H9 (cell line): ENCODE measurements at regions not wholly inside any gene's neighbourhood (a gene's known extent, or its start where the extent isn't known, plus 50 kb on each side); places are given as distances from the start of the nearest gene placed in this dataset.

Source experiments
- DNase-seq: peaks from one replicate; pipeline ENCODE4 v3.0.0-alpha.2; 2017
- H2AFZ ChIP-seq: one replicate; pipeline ENCODE4 v1.6.1; 2013; ENCODE audit warnings: mild to moderate bottlenecking, low read length, control low read depth, moderate library complexity
- H2AK5ac ChIP-seq: 2 replicates; pipeline ENCODE4 v1.6.1; 2013; ENCODE audit warnings: low read length, control low read depth, mixed read lengths; ENCODE audit not compliant: insufficient read length
- H2BK120ac ChIP-seq: one replicate; pipeline ENCODE4 v1.6.1; 2013; ENCODE audit warnings: low read depth, mild to moderate bottlenecking, low read length, control low read depth, inconsistent platforms; ENCODE audit not compliant: poor library complexity, severe bottlenecking
- H2BK12ac ChIP-seq: 2 replicates; pipeline ENCODE4 v1.6.1; 2013; ENCODE audit warnings: low read length, control low read depth, mixed read lengths, low read depth; ENCODE audit not compliant: insufficient read length
- H2BK15ac ChIP-seq: 2 replicates; pipeline ENCODE4 v1.6.1; 2013; ENCODE audit warnings: low read depth, low read length, control low read depth
- H2BK20ac ChIP-seq: one replicate; pipeline ENCODE4 v1.6.1; 2013; ENCODE audit warnings: low read depth, mild to moderate bottlenecking, low read length, control low read depth, inconsistent platforms; ENCODE audit not compliant: poor library complexity, severe bottlenecking
- H2BK5ac ChIP-seq: 2 replicates; pipeline ENCODE4 v1.6.1; 2013; ENCODE audit warnings: low read length, control low read depth, mixed read lengths; ENCODE audit not compliant: insufficient read length
- H3K14ac ChIP-seq: 2 replicates; pipeline ENCODE4 v1.6.1; 2013; ENCODE audit warnings: low read length, control low read depth; ENCODE audit not compliant: insufficient read depth
- H3K18ac ChIP-seq: 2 replicates; pipeline ENCODE4 v1.6.1; 2013; ENCODE audit warnings: low read depth, mild to moderate bottlenecking, mixed read lengths, low read length, control low read depth; ENCODE audit not compliant: insufficient read length
- H3K23ac ChIP-seq: 2 replicates; pipeline ENCODE4 v1.6.1; 2013; ENCODE audit warnings: low read length, control low read depth, mixed read lengths, low read depth; ENCODE audit not compliant: insufficient read length
- H3K23me2 ChIP-seq: 2 replicates; pipeline ENCODE4 v1.6.1; 2013; ENCODE audit warnings: low read depth, mild to moderate bottlenecking, mixed read lengths, low read length, control low read depth; ENCODE audit not compliant: insufficient read length, poor library complexity, severe bottlenecking
- H3K27ac ChIP-seq: 2 replicates; pipeline ENCODE4 v1.5.1; 2013; ENCODE audit warnings: low read length, control low read depth, mixed read lengths, low read depth; ENCODE audit not compliant: insufficient read length
- H3K27me3 ChIP-seq: 2 replicates; pipeline ENCODE4 v1.6.1; 2013; ENCODE audit warnings: low read length, control low read depth, inconsistent platforms; ENCODE audit not compliant: insufficient read depth
- H3K4ac ChIP-seq: 2 replicates; pipeline ENCODE4 v1.6.1; 2013; ENCODE audit warnings: low read depth, mild to moderate bottlenecking, control low read depth, inconsistent platforms, low read length, moderate library complexity
- H3K4me1 ChIP-seq: 2 replicates; pipeline ENCODE4 v1.6.1; 2013; ENCODE audit warnings: low read length, control low read depth, inconsistent platforms; ENCODE audit not compliant: insufficient read depth
- H3K4me2 ChIP-seq: 2 replicates; pipeline ENCODE4 v1.6.1; 2013; ENCODE audit warnings: low read length, control low read depth, mixed read lengths; ENCODE audit not compliant: insufficient read length, insufficient read depth
- H3K56ac ChIP-seq: 2 replicates; pipeline ENCODE4 v1.6.1; 2013; ENCODE audit warnings: low read depth, mild to moderate bottlenecking, mixed read lengths, low read length, control low read depth; ENCODE audit not compliant: insufficient read length
- H3K79me1 ChIP-seq: 2 replicates; pipeline ENCODE4 v1.6.1; 2013; ENCODE audit warnings: low read depth, mild to moderate bottlenecking, moderate library complexity, low read length, control low read depth, inconsistent platforms; ENCODE audit not compliant: insufficient read depth, poor library complexity, severe bottlenecking
- H3K79me2 ChIP-seq: 2 replicates; pipeline ENCODE4 v1.6.1; 2013; ENCODE audit warnings: low read length, control low read depth, inconsistent platforms; ENCODE audit not compliant: insufficient read depth
- H3K9ac ChIP-seq: 2 replicates; pipeline ENCODE4 v1.6.1; 2013; ENCODE audit warnings: low read length, control low read depth, mixed read lengths; ENCODE audit not compliant: insufficient read length; ENCODE audit errors: extremely low read depth
- H3K9me3 ChIP-seq: one replicate; pipeline ENCODE4 v1.6.1; 2013; ENCODE audit warnings: low read depth, low read length, inconsistent platforms; ENCODE audit not compliant: control insufficient read depth
- H3T11ph ChIP-seq: one replicate; pipeline ENCODE4 v1.6.1; 2013; ENCODE audit warnings: mild to moderate bottlenecking, low read length, control low read depth, inconsistent platforms
- H4K20me1 ChIP-seq: one replicate; pipeline ENCODE4 v1.6.1; 2013; ENCODE audit not compliant: control insufficient read depth, insufficient read length, insufficient read depth
- H4K5ac ChIP-seq: 2 replicates; pipeline ENCODE4 v1.6.1; 2013; ENCODE audit warnings: low read depth, mild to moderate bottlenecking, mixed read lengths, low read length, control low read depth; ENCODE audit not compliant: insufficient read length
- H4K8ac ChIP-seq: replicated peaks from 2 replicates; pipeline ENCODE4 v1.6.1; 2013; ENCODE audit warnings: low read length, control low read depth, mixed read lengths, low read depth; ENCODE audit not compliant: insufficient read length
- H4K91ac ChIP-seq: 2 replicates; pipeline ENCODE4 v1.6.1; 2013; ENCODE audit warnings: low read depth, mild to moderate bottlenecking, moderate library complexity, mixed read lengths, low read length, control low read depth; ENCODE audit not compliant: insufficient read length
- H3K27ac Mint-ChIP-seq, 3 experiments: 2 replicates in 2 of 3; 3 replicates in 1 of 3; pipeline ENCODE4 v1.8.0; 2020 to 2021; ENCODE audit warnings: mixed read lengths in 3 of 3, mild to moderate bottlenecking in 1 of 3, moderate library complexity in 1 of 3
- H3K27me3 Mint-ChIP-seq: 2 replicates; pipeline ENCODE4 v1.8.0; 2021; ENCODE audit warnings: low read depth, mild to moderate bottlenecking, moderate library complexity, mixed read lengths
- H3K36me3 Mint-ChIP-seq, 3 experiments: 2 replicates in 2 of 3; 3 replicates in 1 of 3; pipeline ENCODE4 v1.8.0; 2020 to 2021; ENCODE audit warnings: low read depth in 3 of 3, mixed read lengths in 3 of 3; ENCODE audit not compliant: insufficient read depth in 1 of 3
- H3K4me1 Mint-ChIP-seq, 2 experiments: 2 replicates each; pipeline ENCODE4 v1.8.0; 2020; ENCODE audit warnings: mixed read lengths in 2 of 2
- H3K4me3 Mint-ChIP-seq, 2 experiments: 2 replicates in 1 of 2; 3 replicates in 1 of 2; pipeline ENCODE4 v1.8.0; 2020 to 2021; ENCODE audit warnings: mild to moderate bottlenecking in 2 of 2, mixed read lengths in 2 of 2, moderate library complexity in 1 of 2
- H3K9me3 Mint-ChIP-seq, 2 experiments: 2 replicates in 1 of 2; 3 replicates in 1 of 2; pipeline ENCODE4 v1.8.0; 2020; ENCODE audit warnings: mild to moderate bottlenecking in 2 of 2, mixed read lengths in 2 of 2, moderate library complexity in 1 of 2
- WGBS: extraction: QIAGEN DNeasy Blood & Tissue Kit; methylation state at CpG from one replicate; pipeline ENCODE4 v1.1.7; 2013; ENCODE audit warnings: missing lambda C conversion rate, low lambda C conversion rate, mixed read lengths; ENCODE audit not compliant: insufficient read length; ENCODE audit errors: extremely low coverage; 5-methylcytosine and 5-hydroxymethylcytosine counted together
- TF ChIP-seq, protein P1 (sequence below): fragments of 200-600 bp; sonication (generic); conservative IDR thresholded peaks from 3 replicates; pipeline ENCODE4 v1.8.0; 2021; ENCODE audit warnings: antibody characterized with exemption, mild to moderate bottlenecking

DNA sequence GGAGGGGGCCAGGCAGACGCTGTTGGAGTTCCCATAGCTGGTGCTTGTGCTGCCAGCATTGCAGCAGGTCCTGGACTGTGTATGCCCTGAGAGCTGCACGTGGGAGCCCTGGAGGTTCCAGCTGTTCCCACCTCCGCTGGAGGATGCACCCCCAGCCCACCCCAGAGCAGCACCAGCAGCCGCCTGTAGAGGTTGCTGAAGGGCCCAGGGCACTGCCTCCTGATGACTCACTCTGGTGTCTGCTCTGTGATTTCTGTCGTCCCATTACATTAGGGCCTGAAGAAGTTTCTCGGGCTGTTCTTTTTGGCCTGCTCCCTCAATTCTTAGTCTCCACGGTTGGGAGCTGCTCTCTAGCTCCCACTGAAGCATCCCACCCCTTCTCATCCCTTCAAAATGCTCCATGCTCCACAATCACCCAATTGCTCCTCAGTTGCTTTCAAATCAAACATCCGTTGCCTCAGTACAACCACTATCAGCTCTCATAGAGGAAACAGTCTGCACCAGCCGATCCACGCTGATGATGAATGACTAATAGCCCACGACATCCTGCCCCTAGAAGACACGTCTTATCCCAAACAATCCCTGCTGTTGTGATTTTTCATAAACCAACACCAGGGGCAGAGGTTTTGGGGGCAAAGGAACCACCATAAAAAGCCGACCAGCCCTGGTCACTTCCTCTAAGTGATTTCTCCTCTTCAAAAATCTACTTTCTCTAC, 65.2 kb upstream of the RNF152 start:
- H3K4me1 Mint-ChIP-seq = peaks cover 4 to 8% of the 10 kb centered on the region in 2 experiments
- no peaks in the 10 kb centered on the region for H3K4me1 ChIP-seq
- H3K9ac ChIP-seq = no peak overlapping the region
- H3K9me3 Mint-ChIP-seq = peaks cover 0 to 3% of the 10 kb centered on the region in 2 experiments; a peak in 2 of 5 replicates
- H4K20me1 ChIP-seq = no peaks in the 10 kb centered on the region
- H3K4ac ChIP-seq = no peak overlapping the region
- H3K79me1 ChIP-seq = no peaks in the 10 kb centered on the region
- no CpG with 5 or more reads among the region's 13 CpGs for WGBS
- no peak overlapping the region for H2BK15ac ChIP-seq
- no peak overlapping the region for H3K18ac ChIP-seq
- no peaks in the 10 kb centered on the region; the same call in none of the 2 replicates for H3K27me3 Mint-ChIP-seq
- H4K91ac ChIP-seq = no peak overlapping the region
- 0 out of 7 replicates have a peak overlapping the region, but pooled peaks of 1 of the 3 experiments have one; percentile 5 for H3K27ac Mint-ChIP-seq
- H2AFZ ChIP-seq = no peak overlapping the region
- TF ChIP-seq, protein P1, sequence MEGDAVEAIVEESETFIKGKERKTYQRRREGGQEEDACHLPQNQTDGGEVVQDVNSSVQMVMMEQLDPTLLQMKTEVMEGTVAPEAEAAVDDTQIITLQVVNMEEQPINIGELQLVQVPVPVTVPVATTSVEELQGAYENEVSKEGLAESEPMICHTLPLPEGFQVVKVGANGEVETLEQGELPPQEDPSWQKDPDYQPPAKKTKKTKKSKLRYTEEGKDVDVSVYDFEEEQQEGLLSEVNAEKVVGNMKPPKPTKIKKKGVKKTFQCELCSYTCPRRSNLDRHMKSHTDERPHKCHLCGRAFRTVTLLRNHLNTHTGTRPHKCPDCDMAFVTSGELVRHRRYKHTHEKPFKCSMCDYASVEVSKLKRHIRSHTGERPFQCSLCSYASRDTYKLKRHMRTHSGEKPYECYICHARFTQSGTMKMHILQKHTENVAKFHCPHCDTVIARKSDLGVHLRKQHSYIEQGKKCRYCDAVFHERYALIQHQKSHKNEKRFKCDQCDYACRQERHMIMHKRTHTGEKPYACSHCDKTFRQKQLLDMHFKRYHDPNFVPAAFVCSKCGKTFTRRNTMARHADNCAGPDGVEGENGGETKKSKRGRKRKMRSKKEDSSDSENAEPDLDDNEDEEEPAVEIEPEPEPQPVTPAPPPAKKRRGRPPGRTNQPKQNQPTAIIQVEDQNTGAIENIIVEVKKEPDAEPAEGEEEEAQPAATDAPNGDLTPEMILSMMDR = peak; percentile 41; the same call in 2 of the 3 replicates
- no peak overlapping the region for H3K27ac ChIP-seq
- H4K5ac ChIP-seq = no peak overlapping the region
- H4K8ac ChIP-seq = no peak overlapping the region
- H3K23me2 ChIP-seq = no peaks in the 10 kb centered on the region
- H3K27me3 ChIP-seq = no peaks in the 10 kb centered on the region
- no peak overlapping the region for H3K56ac ChIP-seq
- H3T11ph ChIP-seq = no peak overlapping the region
- H2BK20ac ChIP-seq = no peak overlapping the region
- no peak overlapping the region for H2BK120ac ChIP-seq
- no peaks in the 10 kb centered on the region for H3K9me3 ChIP-seq
- peak; percentile 45 for DNase-seq
- H3K36me3 Mint-ChIP-seq = peaks cover 0 to 4% (median 3%) of the 10 kb centered on the region in 3 experiments; a peak in 2 of 7 replicates
- H3K14ac ChIP-seq = no peak overlapping the region
- no peak overlapping the region for H2BK5ac ChIP-seq
- H3K4me2 ChIP-seq = no peak overlapping the region
- no peak overlapping the region for H3K4me3 Mint-ChIP-seq
- no peak overlapping the region for H2AK5ac ChIP-seq
- H2BK12ac ChIP-seq = no peak overlapping the region
- H3K23ac ChIP-seq = no peak overlapping the region
- H3K79me2 ChIP-seq = no peaks in the 10 kb centered on the region
